HepG2 (cell line): ENCODE measurements at regions not wholly inside any gene's neighbourhood (a gene's known extent, or its start where the extent isn't known, plus 50 kb on each side); places are given as distances from the start of the nearest gene placed in this dataset.
A peak's percentile ranks its signal among the peaks of the same experiment; 100 is the strongest.

Source experiments
- GATAD2A ChIP-seq: IDR thresholded peaks from 2 replicates; pipeline ENCODE4 v1.6.1; 2016
- IRF2 ChIP-seq: IDR thresholded peaks from 2 replicates; pipeline ENCODE4 v1.6.1; 2018; ENCODE audit warnings: missing genetic modification reagents, missing compliant biosample characterization
- MZF1 ChIP-seq: sonication (generic); formaldehyde crosslinking; IDR thresholded peaks from 2 replicates; pipeline ENCODE4 v1.8.1; 2023; ENCODE audit warnings: mild to moderate bottlenecking, missing genetic modification reagents, borderline replicate concordance
- SRF ChIP-seq: IDR thresholded peaks from 2 replicates; pipeline ENCODE4 v1.6.1; 2011; ENCODE audit warnings: mild to moderate bottlenecking, low read depth, low read length, moderate library complexity
- TOPORS ChIP-seq: sonication (generic); formaldehyde crosslinking; IDR thresholded peaks from 2 replicates; pipeline ENCODE4 v1.8.0; 2023; ENCODE audit warnings: mild to moderate bottlenecking, missing genetic modification reagents
- ZBTB38 ChIP-seq: sonication (generic); formaldehyde crosslinking; IDR thresholded peaks from 2 replicates; pipeline ENCODE4 v1.5.1; 2020; ENCODE audit warnings: mild to moderate bottlenecking, missing genetic modification reagents
- ZNF160 ChIP-seq: sonication (generic); formaldehyde crosslinking; IDR thresholded peaks from 2 replicates; pipeline ENCODE4 v1.8.0; 2022; ENCODE audit warnings: mild to moderate bottlenecking, inconsistent platforms, missing genetic modification reagents
- ZNF235 ChIP-seq: sonication (generic); formaldehyde crosslinking; IDR thresholded peaks from 2 replicates; pipeline ENCODE4 v1.8.1; 2023; ENCODE audit warnings: mild to moderate bottlenecking, missing genetic modification reagents, borderline replicate concordance
- TF ChIP-seq, protein P1 (sequence below): sonication (generic); formaldehyde crosslinking; IDR thresholded peaks from 2 replicates; pipeline ENCODE4 v1.4.0; 2020; ENCODE audit warnings: missing genetic modification reagents, borderline replicate concordance
- TF ChIP-seq, protein P2 (sequence below): sonication (generic); formaldehyde crosslinking; IDR thresholded peaks from 2 replicates; pipeline ENCODE4 v1.5.0; 2020; ENCODE audit warnings: missing genetic modification reagents
- TF ChIP-seq, protein P3 (sequence below): sonication (generic); formaldehyde crosslinking; IDR thresholded peaks from 2 replicates; pipeline ENCODE4 v1.5.1; 2020; ENCODE audit warnings: mild to moderate bottlenecking, missing genetic modification reagents
- TF ChIP-seq, protein P4 (sequence below): sonication (generic); formaldehyde crosslinking; IDR thresholded peaks from 2 replicates; pipeline ENCODE4 v1.8.0; 2022; ENCODE audit warnings: mild to moderate bottlenecking, missing genetic modification reagents, moderate library complexity
- TF ChIP-seq, protein P5 (sequence below): IDR thresholded peaks from 2 replicates; pipeline ENCODE4 v1.6.1; 2016
- TF ChIP-seq, protein P6 (sequence below): sonication (generic); formaldehyde crosslinking; IDR thresholded peaks from 2 replicates; pipeline ENCODE4 v1.4.0; 2020; ENCODE audit warnings: mild to moderate bottlenecking, missing genetic modification reagents
- TF ChIP-seq, protein P7 (sequence below): sonication (generic); formaldehyde crosslinking; IDR thresholded peaks from 2 replicates; pipeline ENCODE4 v1.4.0; 2020; ENCODE audit warnings: missing genetic modification reagents, borderline replicate concordance

DNA sequence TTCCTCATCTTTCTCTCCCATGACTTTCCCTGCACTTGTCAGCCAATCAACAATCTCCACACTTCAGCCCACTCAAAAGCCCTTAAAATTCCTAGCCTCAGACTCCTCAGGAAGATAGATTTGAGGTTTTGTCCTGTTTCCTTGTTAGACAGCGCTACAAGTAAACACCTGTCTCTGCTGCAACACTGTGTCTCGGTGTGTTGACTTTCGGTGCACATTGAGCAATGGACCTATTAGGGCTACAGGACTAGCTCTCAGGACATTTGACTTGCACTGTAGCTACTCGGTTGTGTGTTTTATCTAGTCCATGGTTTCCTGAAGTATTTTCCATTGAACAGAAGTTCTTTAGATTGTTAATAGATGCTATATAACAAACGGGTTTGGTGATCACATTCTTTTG, 140.9 kb upstream of the XPO1 start (continued):
- TF ChIP-seq, protein P1, sequence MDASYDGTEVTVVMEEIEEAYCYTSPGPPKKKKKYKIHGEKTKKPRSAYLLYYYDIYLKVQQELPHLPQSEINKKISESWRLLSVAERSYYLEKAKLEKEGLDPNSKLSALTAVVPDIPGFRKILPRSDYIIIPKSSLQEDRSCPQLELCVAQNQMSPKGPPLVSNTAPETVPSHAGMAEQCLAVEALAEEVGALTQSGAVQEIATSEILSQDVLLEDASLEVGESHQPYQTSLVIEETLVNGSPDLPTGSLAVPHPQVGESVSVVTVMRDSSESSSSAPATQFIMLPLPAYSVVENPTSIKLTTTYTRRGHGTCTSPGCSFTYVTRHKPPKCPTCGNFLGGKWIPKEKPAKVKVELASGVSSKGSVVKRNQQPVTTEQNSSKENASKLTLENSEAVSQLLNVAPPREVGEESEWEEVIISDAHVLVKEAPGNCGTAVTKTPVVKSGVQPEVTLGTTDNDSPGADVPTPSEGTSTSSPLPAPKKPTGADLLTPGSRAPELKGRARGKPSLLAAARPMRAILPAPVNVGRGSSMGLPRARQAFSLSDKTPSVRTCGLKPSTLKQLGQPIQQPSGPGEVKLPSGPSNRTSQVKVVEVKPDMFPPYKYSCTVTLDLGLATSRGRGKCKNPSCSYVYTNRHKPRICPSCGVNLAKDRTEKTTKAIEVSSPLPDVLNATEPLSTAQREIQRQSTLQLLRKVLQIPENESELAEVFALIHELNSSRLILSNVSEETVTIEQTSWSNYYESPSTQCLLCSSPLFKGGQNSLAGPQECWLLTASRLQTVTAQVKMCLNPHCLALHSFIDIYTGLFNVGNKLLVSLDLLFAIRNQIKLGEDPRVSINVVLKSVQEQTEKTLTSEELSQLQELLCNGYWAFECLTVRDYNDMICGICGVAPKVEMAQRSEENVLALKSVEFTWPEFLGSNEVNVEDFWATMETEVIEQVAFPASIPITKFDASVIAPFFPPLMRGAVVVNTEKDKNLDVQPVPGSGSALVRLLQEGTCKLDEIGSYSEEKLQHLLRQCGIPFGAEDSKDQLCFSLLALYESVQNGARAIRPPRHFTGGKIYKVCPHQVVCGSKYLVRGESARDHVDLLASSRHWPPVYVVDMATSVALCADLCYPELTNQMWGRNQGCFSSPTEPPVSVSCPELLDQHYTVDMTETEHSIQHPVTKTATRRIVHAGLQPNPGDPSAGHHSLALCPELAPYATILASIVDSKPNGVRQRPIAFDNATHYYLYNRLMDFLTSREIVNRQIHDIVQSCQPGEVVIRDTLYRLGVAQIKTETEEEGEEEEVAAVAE (CRISPR knock-in tag) = no peak
- TF ChIP-seq, protein P2, sequence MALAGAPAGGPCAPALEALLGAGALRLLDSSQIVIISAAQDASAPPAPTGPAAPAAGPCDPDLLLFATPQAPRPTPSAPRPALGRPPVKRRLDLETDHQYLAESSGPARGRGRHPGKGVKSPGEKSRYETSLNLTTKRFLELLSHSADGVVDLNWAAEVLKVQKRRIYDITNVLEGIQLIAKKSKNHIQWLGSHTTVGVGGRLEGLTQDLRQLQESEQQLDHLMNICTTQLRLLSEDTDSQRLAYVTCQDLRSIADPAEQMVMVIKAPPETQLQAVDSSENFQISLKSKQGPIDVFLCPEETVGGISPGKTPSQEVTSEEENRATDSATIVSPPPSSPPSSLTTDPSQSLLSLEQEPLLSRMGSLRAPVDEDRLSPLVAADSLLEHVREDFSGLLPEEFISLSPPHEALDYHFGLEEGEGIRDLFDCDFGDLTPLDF (CRISPR knock-in tag) = no peak
- TF ChIP-seq TOPORS (CRISPR knock-in tag) (no peak), GATAD2A (CRISPR knock-in tag) (peak; percentile 52; the same call in 1 of the 2 replicates), ZNF160 (CRISPR knock-in tag) (no peak), SRF (no peak), ZBTB38 (CRISPR knock-in tag) (no peak), MZF1 (CRISPR knock-in tag) (no peak), IRF2 (CRISPR knock-in tag) (0 out of 2 replicates have a peak, but pooled peaks have one; percentile 34), ZNF235 (CRISPR knock-in tag) (no peak)
- TF ChIP-seq, protein P3, sequence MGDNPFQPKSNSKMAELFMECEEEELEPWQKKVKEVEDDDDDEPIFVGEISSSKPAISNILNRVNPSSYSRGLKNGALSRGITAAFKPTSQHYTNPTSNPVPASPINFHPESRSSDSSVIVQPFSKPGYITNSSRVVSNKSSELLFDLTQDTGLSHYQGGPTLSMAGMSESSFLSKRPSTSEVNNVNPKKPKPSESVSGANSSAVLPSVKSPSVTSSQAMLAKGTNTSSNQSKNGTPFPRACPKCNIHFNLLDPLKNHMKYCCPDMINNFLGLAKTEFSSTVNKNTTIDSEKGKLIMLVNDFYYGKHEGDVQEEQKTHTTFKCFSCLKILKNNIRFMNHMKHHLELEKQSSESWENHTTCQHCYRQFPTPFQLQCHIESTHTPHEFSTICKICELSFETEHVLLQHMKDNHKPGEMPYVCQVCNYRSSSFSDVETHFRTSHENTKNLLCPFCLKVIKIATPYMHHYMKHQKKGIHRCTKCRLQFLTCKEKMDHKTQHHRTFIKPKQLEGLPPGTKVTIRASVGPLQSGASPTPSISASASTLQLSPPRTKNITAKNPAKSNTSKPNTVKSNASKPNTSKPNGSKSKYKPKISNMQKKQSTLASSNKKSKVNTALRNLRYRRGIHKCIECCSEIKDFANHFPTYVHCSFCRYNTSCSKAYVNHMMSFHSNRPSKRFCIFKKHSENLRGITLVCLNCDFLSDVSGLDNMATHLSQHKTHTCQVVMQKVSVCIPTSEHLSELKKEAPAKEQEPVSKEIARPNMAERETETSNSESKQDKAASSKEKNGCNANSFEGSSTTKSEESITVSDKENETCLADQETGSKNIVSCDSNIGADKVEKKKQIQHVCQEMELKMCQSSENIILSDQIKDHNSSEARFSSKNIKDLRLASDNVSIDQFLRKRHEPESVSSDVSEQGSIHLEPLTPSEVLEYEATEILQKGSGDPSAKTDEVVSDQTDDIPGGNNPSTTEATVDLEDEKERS = no peak
- TF ChIP-seq, protein P4, sequence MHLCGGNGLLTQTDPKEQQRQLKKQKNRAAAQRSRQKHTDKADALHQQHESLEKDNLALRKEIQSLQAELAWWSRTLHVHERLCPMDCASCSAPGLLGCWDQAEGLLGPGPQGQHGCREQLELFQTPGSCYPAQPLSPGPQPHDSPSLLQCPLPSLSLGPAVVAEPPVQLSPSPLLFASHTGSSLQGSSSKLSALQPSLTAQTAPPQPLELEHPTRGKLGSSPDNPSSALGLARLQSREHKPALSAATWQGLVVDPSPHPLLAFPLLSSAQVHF = no peak
- TF ChIP-seq, protein P5, sequence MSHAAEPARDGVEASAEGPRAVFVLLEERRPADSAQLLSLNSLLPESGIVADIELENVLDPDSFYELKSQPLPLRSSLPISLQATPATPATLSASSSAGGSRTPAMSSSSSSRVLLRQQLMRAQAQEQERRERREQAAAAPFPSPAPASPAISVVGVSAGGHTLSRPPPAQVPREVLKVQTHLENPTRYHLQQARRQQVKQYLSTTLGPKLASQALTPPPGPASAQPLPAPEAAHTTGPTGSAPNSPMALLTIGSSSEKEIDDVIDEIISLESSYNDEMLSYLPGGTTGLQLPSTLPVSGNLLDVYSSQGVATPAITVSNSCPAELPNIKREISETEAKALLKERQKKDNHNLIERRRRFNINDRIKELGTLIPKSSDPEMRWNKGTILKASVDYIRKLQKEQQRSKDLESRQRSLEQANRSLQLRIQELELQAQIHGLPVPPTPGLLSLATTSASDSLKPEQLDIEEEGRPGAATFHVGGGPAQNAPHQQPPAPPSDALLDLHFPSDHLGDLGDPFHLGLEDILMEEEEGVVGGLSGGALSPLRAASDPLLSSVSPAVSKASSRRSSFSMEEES (CRISPR knock-in tag) = no peak
- TF ChIP-seq, protein P6, sequence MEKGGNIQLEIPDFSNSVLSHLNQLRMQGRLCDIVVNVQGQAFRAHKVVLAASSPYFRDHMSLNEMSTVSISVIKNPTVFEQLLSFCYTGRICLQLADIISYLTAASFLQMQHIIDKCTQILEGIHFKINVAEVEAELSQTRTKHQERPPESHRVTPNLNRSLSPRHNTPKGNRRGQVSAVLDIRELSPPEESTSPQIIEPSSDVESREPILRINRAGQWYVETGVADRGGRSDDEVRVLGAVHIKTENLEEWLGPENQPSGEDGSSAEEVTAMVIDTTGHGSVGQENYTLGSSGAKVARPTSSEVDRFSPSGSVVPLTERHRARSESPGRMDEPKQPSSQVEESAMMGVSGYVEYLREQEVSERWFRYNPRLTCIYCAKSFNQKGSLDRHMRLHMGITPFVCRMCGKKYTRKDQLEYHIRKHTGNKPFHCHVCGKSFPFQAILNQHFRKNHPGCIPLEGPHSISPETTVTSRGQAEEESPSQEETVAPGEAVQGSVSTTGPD (CRISPR knock-in tag) = no peak
- TF ChIP-seq, protein P7, sequence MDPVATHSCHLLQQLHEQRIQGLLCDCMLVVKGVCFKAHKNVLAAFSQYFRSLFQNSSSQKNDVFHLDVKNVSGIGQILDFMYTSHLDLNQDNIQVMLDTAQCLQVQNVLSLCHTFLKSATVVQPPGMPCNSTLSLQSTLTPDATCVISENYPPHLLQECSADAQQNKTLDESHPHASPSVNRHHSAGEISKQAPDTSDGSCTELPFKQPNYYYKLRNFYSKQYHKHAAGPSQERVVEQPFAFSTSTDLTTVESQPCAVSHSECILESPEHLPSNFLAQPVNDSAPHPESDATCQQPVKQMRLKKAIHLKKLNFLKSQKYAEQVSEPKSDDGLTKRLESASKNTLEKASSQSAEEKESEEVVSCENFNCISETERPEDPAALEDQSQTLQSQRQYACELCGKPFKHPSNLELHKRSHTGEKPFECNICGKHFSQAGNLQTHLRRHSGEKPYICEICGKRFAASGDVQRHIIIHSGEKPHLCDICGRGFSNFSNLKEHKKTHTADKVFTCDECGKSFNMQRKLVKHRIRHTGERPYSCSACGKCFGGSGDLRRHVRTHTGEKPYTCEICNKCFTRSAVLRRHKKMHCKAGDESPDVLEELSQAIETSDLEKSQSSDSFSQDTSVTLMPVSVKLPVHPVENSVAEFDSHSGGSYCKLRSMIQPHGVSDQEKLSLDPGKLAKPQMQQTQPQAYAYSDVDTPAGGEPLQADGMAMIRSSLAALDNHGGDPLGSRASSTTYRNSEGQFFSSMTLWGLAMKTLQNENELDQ (CRISPR knock-in tag) = no peak
